BJ (cell line): ENCODE measurements at regions not wholly inside any gene's neighbourhood (a gene's known extent, or its start where the extent isn't known, plus 50 kb on each side); places are given as distances from the start of the nearest gene placed in this dataset.

Experiments
- CTCF ChIA-PET: fragments of 350-600 bp; formaldehyde crosslinking; extraction: SDS; loops from one replicate; lab custom pipeline; 2021; ENCODE audit warnings: antibody characterized with exemption, inconsistent platforms; lab: Yijun Ruan, JAX
- POLR2A ChIA-PET: fragments of 300-600 bp; sonication (Branson Sonifier 250); formaldehyde crosslinking; extraction: SDS; loops from one replicate; lab custom pipeline; 2021; ENCODE audit warnings: antibody characterized with exemption; lab: Charles Lee
- DNase-seq: peaks from one replicate; pipeline ENCODE4 v3.0.0-alpha.2; 2011; ENCODE audit warnings: low read depth
- H3K27me3 ChIP-seq: 2 replicates; pipeline ENCODE4 v1.6.0; 2011; ENCODE audit warnings: low read length; ENCODE audit not compliant: control insufficient read depth, insufficient read depth
- H3K36me3 ChIP-seq: 2 replicates; pipeline ENCODE4 v1.5.1; 2011; ENCODE audit warnings: low read length; ENCODE audit not compliant: control insufficient read depth, insufficient read depth
- H3K4me3 ChIP-seq: 2 replicates; pipeline ENCODE4 v1.5.1; 2011; ENCODE audit warnings: low read depth, mild to moderate bottlenecking, control low read depth, low read length
- CTCF ChIP-seq: IDR thresholded peaks from 2 replicates; pipeline ENCODE4 v1.5.1; 2011; ENCODE audit warnings: low read depth, mild to moderate bottlenecking, control low read depth, inconsistent platforms, low read length, moderate library complexity; ENCODE audit not compliant: insufficient read depth

GRCh38 chr1:108048301-108049177 is 83.6 kb upstream of the VAV3 start:
- H3K4me3 ChIP-seq, result no peak overlapping the region
- H3K27me3 ChIP-seq, result no peaks in the 10 kb centered on the region
- CTCF ChIA-PET, result interaction anchor here (0.9 to 1.9 kb wide), 6 partner anchors 13 to 207 kb away, joined by 3 to 4 read pairs (median 3); no protein-coding TSS in a partner anchor
- TF ChIP-seq CTCF, result no peak
- DNase-seq, result no peak
- no peaks in the 10 kb centered on the region for H3K36me3 ChIP-seq
- POLR2A ChIA-PET, result no interaction called here

- ChIA-PET CTCF (interaction anchor here (1.3 kb wide), 1 partner anchor 78 kb away, joined by 3 read pairs; no protein-coding TSS in a partner anchor), POLR2A (no interaction called here)
- TF ChIP-seq CTCF, result no peak
- no peak for DNase-seq
- Histone ChIP-seq H3K36me3 (no peaks in the 10 kb centered on the region), H3K4me3 (no peak overlapping the region), H3K27me3 (no peaks in the 10 kb centered on the region)
These were observed 82.1 kb upstream of the VAV3 start for GRCh38 chr1:108047085-108047484.

GRCh38 chr1:108046026-108046425 is 81.0 kb upstream of the VAV3 start:
- no peak for DNase-seq
- no peak overlapping the region for H3K4me3 ChIP-seq
- TF ChIP-seq CTCF, result no peak
- no peaks in the 10 kb centered on the region for H3K36me3 ChIP-seq
- ChIA-PET CTCF (interaction anchor here (1.3 kb wide), 1 partner anchor 9 kb away, joined by 3 read pairs; no protein-coding TSS in a partner anchor), POLR2A (no interaction called here)
- H3K27me3 ChIP-seq, result no peaks in the 10 kb centered on the region

GRCh38 chr1:108045460-108045859 is 80.5 kb upstream of the VAV3 start:
- Histone ChIP-seq H3K36me3 (no peaks in the 10 kb centered on the region), H3K4me3 (no peak overlapping the region), H3K27me3 (no peaks in the 10 kb centered on the region)
- TF ChIP-seq CTCF, result no peak
- ChIA-PET CTCF (interaction anchor here (1.3 kb wide), 1 partner anchor 9 kb away, joined by 3 read pairs; no protein-coding TSS in a partner anchor), POLR2A (no interaction called here)
- no peak for DNase-seq

- no peak for TF ChIP-seq CTCF
- POLR2A ChIA-PET, result no interaction called here
- H3K4me3 ChIP-seq, result no peak overlapping the region
- no peak for DNase-seq
- CTCF ChIA-PET, result no interaction called here
- no peaks in the 10 kb centered on the region for H3K36me3 ChIP-seq
- no peaks in the 10 kb centered on the region for H3K27me3 ChIP-seq
These were observed 79.3 kb upstream of the VAV3 start for GRCh38 chr1:108044318-108044717.
